Upper lobe of left lung (tissue), 6 donors: ENCODE measurements at regions not wholly inside any gene's neighbourhood (a gene's known extent, or its start where the extent isn't known, plus 50 kb on each side); places are given as distances from the start of the nearest gene placed in this dataset.

Experiments used
- ATAC-seq, 2 donors: fragments of 200-7000 bp; cut with Tn5 transposase; one replicate each; pipeline ENCODE4 v1.9.1; 2022; ENCODE audit warnings: mild to moderate bottlenecking in 2 of 2, moderate library complexity in 2 of 2; ENCODE audit not compliant: low FRiP score in 2 of 2
- DNase-seq, 2 donors: peaks; one replicate each; pipeline ENCODE4 v3.0.0-alpha.2; 2019 to 2020
- H3K27ac ChIP-seq, 4 donors: fragments of 200-600 bp; sonication (generic); one replicate each; pipeline ENCODE4 v1.5.1; 2016 to 2019
- H3K27me3 ChIP-seq, 4 donors: fragments of 200-600 bp; sonication (generic); one replicate each; pipeline ENCODE4 v1.5.1; 2017 to 2019
- H3K36me3 ChIP-seq, 4 donors: fragments of 200-600 bp; sonication (generic); one replicate each; pipeline ENCODE4 v1.5.1; 2016 to 2019
- H3K4me1 ChIP-seq, 4 donors: fragments of 200-600 bp; sonication (generic); one replicate each; pipeline ENCODE4 v1.5.1; 2018 to 2019
- H3K4me3 ChIP-seq, 4 donors: fragments of 200-600 bp; sonication (generic); one replicate each; pipeline ENCODE4 v1.5.1; 2017 to 2019; ENCODE audit warnings: mild to moderate bottlenecking in 2 of 4, moderate library complexity in 1 of 4
- H3K9me3 ChIP-seq, 4 donors: fragments of 200-600 bp; sonication (generic); one replicate each; pipeline ENCODE4 v1.5.1; 2018 to 2019
- CTCF ChIP-seq, 6 experiments: fragments of 450-650 bp in 4 of 6; fragments of 200-600 bp in 2 of 6; sonication (generic) in 2 of 6; IDR thresholded peaks; one replicate each; pipeline ENCODE4 v1.5.1; 2016 to 2019; ENCODE audit warnings: antibody characterized with exemption in 6 of 6
- EP300 ChIP-seq, 4 donors: sonication (generic); formaldehyde crosslinking; IDR thresholded peaks; one replicate each; pipeline ENCODE4 v1.5.1; 2017; ENCODE audit warnings: antibody characterized with exemption in 4 of 4, control low read depth in 2 of 4
- POLR2A ChIP-seq, 4 donors: fragments of 450-650 bp; IDR thresholded peaks; one replicate each; pipeline ENCODE4 v1.5.1; 2016 to 2017; ENCODE audit warnings: antibody characterized with exemption in 4 of 4, mild to moderate bottlenecking in 2 of 4
- POLR2AphosphoS5 ChIP-seq, 2 donors: sonication (generic); formaldehyde crosslinking; IDR thresholded peaks; one replicate each; pipeline ENCODE4 v1.5.1; 2017; ENCODE audit warnings: antibody characterized with exemption in 2 of 2
- WGBS, 2 donors: methylation state at CpG; one replicate each; pipeline ENCODE4 v1.1.5; 2017 to 2018; 5-methylcytosine and 5-hydroxymethylcytosine counted together
- donor health status: DM: no; HTN: no; CAD: no; lungs with moderate emphysema.
- donor health status: DM: no; HTN: yes; CAD: no; lungs with severe emphysema.

- no peaks in the 10 kb centered on the region for H3K36me3 ChIP-seq
- H3K9me3 ChIP-seq, result no peaks in the 10 kb centered on the region
- no peak for TF ChIP-seq POLR2AphosphoS5 (IDR thresholded peaks at IDR 0.05)
- peak in 1 of 4 donors; percentile 80 for TF ChIP-seq EP300 (IDR thresholded peaks at IDR 0.05)
- TF ChIP-seq CTCF (IDR thresholded peaks at IDR 0.05), result no peak
- no peak for DNase-seq
- peak overlapping the region; percentile 19 to 57 (median 32) for H3K27ac ChIP-seq
- H3K27me3 ChIP-seq, result no peaks in the 10 kb centered on the region
- H3K4me1 ChIP-seq, result peaks cover 17 to 26% (median 24%) of the 10 kb centered on the region in 4 donors
- peak overlapping the region in 2 of 4 donors; percentile 29 to 38 for H3K4me3 ChIP-seq
- WGBS, 2 donors, result 56 to 73% methylated on average over 4 of the region's 4 CpGs
- ATAC-seq, result peak; percentile 52 to 81
Observed at GRCh38 chr7:17558558-17559332, 260.3 kb downstream of the AHR start.

- peak overlapping the region in 2 of 4 donors; percentile 19 to 57 for H3K27ac ChIP-seq
- no peaks in the 10 kb centered on the region for H3K27me3 ChIP-seq
- DNase-seq (no peak), ATAC-seq (peak in 1 of 2 donors; percentile 72)
- no peak overlapping the region for H3K4me3 ChIP-seq
- no peaks in the 10 kb centered on the region for H3K9me3 ChIP-seq
- H3K4me1 ChIP-seq, result peaks cover 17 to 26% (median 24%) of the 10 kb centered on the region in 4 donors
- TF ChIP-seq EP300 (IDR thresholded peaks at IDR 0.05) (no peak), POLR2A (IDR thresholded peaks at IDR 0.05) (no peak), CTCF (IDR thresholded peaks at IDR 0.05) (no peak), POLR2AphosphoS5 (IDR thresholded peaks at IDR 0.05) (no peak)
- 55 to 75% methylated on average over 1 of the region's 1 CpG for WGBS, 2 donors
- H3K36me3 ChIP-seq, result no peaks in the 10 kb centered on the region
Observed at GRCh38 chr7:17559388-17559787, 260.9 kb downstream of the AHR start.

GRCh38 chr7:17560516-17560915, 262.1 kb downstream of the AHR start:
- TF ChIP-seq EP300 (IDR thresholded peaks at IDR 0.05), result peak in 1 of 4 donors; percentile 83
- no peak for TF ChIP-seq POLR2AphosphoS5 (IDR thresholded peaks at IDR 0.05)
- no peak for TF ChIP-seq CTCF (IDR thresholded peaks at IDR 0.05)
- Histone ChIP-seq H3K27ac (no peak overlapping the region), H3K36me3 (no peaks in the 10 kb centered on the region), H3K4me1 (peaks cover 21 to 26% (median 24%) of the 10 kb centered on the region in 4 donors), H3K4me3 (no peak overlapping the region), H3K27me3 (no peaks in the 10 kb centered on the region), H3K9me3 (no peaks in the 10 kb centered on the region)
- DNase-seq (peak in 1 of 2 donors; percentile 38), ATAC-seq (no peak)
- WGBS, 2 donors, result 66 to 74% methylated on average over 4 of the region's 4 CpGs

- ATAC-seq, result no peak
- no peaks in the 10 kb centered on the region for H3K9me3 ChIP-seq
- DNase-seq, result no peak
- H3K4me1 ChIP-seq, result peaks cover 21 to 25% (median 22%) of the 10 kb centered on the region in 4 donors
- H3K4me3 ChIP-seq, result no peak overlapping the region
- WGBS, 2 donors, result 93 to 95% methylated on average over 2 of the region's 2 CpGs
- no peak for TF ChIP-seq POLR2AphosphoS5 (IDR thresholded peaks at IDR 0.05)
- TF ChIP-seq EP300 (IDR thresholded peaks at IDR 0.05), result no peak
- TF ChIP-seq POLR2A (IDR thresholded peaks at IDR 0.05), result no peak
- TF ChIP-seq CTCF (IDR thresholded peaks at IDR 0.05), result no peak
- no peaks in the 10 kb centered on the region for H3K27me3 ChIP-seq
- H3K27ac ChIP-seq, result no peak overlapping the region
- H3K36me3 ChIP-seq, result no peaks in the 10 kb centered on the region
Observed at GRCh38 chr7:17560966-17561365, 262.5 kb downstream of the AHR start.
